Upper lobe of left lung (tissue), 6 donors: ENCODE measurements at regions not wholly inside any gene's neighbourhood (a gene's known extent, or its start where the extent isn't known, plus 50 kb on each side); places are given as distances from the start of the nearest gene placed in this dataset.

Source experiments
- ATAC-seq, 2 donors: fragments of 200-7000 bp; cut with Tn5 transposase; one replicate each; pipeline ENCODE4 v1.9.1; 2022; ENCODE audit warnings: mild to moderate bottlenecking in 2 of 2, moderate library complexity in 2 of 2; ENCODE audit not compliant: low FRiP score in 2 of 2
- DNase-seq, 2 donors: peaks; one replicate each; pipeline ENCODE4 v3.0.0-alpha.2; 2019 to 2020
- H3K27ac ChIP-seq, 4 donors: fragments of 200-600 bp; sonication (generic); one replicate each; pipeline ENCODE4 v1.5.1; 2016 to 2019
- H3K27me3 ChIP-seq, 4 donors: fragments of 200-600 bp; sonication (generic); one replicate each; pipeline ENCODE4 v1.5.1; 2017 to 2019
- H3K36me3 ChIP-seq, 4 donors: fragments of 200-600 bp; sonication (generic); one replicate each; pipeline ENCODE4 v1.5.1; 2016 to 2019
- H3K4me1 ChIP-seq, 4 donors: fragments of 200-600 bp; sonication (generic); one replicate each; pipeline ENCODE4 v1.5.1; 2018 to 2019
- H3K4me3 ChIP-seq, 4 donors: fragments of 200-600 bp; sonication (generic); one replicate each; pipeline ENCODE4 v1.5.1; 2017 to 2019; ENCODE audit warnings: mild to moderate bottlenecking in 2 of 4, moderate library complexity in 1 of 4
- H3K9me3 ChIP-seq, 4 donors: fragments of 200-600 bp; sonication (generic); one replicate each; pipeline ENCODE4 v1.5.1; 2018 to 2019
- CTCF ChIP-seq, 6 experiments: fragments of 450-650 bp in 4 of 6; fragments of 200-600 bp in 2 of 6; sonication (generic) in 2 of 6; IDR thresholded peaks; one replicate each; pipeline ENCODE4 v1.5.1; 2016 to 2019; ENCODE audit warnings: antibody characterized with exemption in 6 of 6
- EP300 ChIP-seq, 4 donors: sonication (generic); formaldehyde crosslinking; IDR thresholded peaks; one replicate each; pipeline ENCODE4 v1.5.1; 2017; ENCODE audit warnings: antibody characterized with exemption in 4 of 4, control low read depth in 2 of 4
- POLR2A ChIP-seq, 4 donors: fragments of 450-650 bp; IDR thresholded peaks; one replicate each; pipeline ENCODE4 v1.5.1; 2016 to 2017; ENCODE audit warnings: antibody characterized with exemption in 4 of 4, mild to moderate bottlenecking in 2 of 4
- POLR2AphosphoS5 ChIP-seq, 2 donors: sonication (generic); formaldehyde crosslinking; IDR thresholded peaks; one replicate each; pipeline ENCODE4 v1.5.1; 2017; ENCODE audit warnings: antibody characterized with exemption in 2 of 2
- WGBS, 2 donors: methylation state at CpG; one replicate each; pipeline ENCODE4 v1.1.5; 2017 to 2018; 5-methylcytosine and 5-hydroxymethylcytosine counted together
- donor health status: DM: no; HTN: no; CAD: no; lungs with moderate emphysema.
- donor health status: DM: no; HTN: yes; CAD: no; lungs with severe emphysema.

GRCh38 chr18:54433368-54433767 is 75.7 kb downstream of the C18orf54 start:
- H3K4me1 ChIP-seq, result no peaks in the 10 kb centered on the region
- no peak overlapping the region for H3K4me3 ChIP-seq
- DNase-seq, result no peak
- no peaks in the 10 kb centered on the region for H3K36me3 ChIP-seq
- 53 to 63% methylated on average over 5 of the region's 5 CpGs for WGBS, 2 donors
- no peaks in the 10 kb centered on the region for H3K27me3 ChIP-seq
- no peaks in the 10 kb centered on the region for H3K9me3 ChIP-seq
- H3K27ac ChIP-seq, result no peak overlapping the region
- no peak for TF ChIP-seq EP300 (IDR thresholded peaks at IDR 0.05)
- no peak for TF ChIP-seq POLR2A (IDR thresholded peaks at IDR 0.05)
- no peak for TF ChIP-seq POLR2AphosphoS5 (IDR thresholded peaks at IDR 0.05)
- no peak for TF ChIP-seq CTCF (IDR thresholded peaks at IDR 0.05)
- no peak for ATAC-seq

GRCh38 chr18:54433857-54434256 is 76.2 kb downstream of the C18orf54 start:
- no peak for DNase-seq
- Histone ChIP-seq H3K27ac (no peak overlapping the region), H3K36me3 (no peaks in the 10 kb centered on the region), H3K27me3 (no peaks in the 10 kb centered on the region), H3K4me1 (no peaks in the 10 kb centered on the region), H3K9me3 (no peaks in the 10 kb centered on the region), H3K4me3 (no peak overlapping the region)
- ATAC-seq, result no peak
- TF ChIP-seq CTCF (IDR thresholded peaks at IDR 0.05) (no peak), EP300 (IDR thresholded peaks at IDR 0.05) (no peak), POLR2A (IDR thresholded peaks at IDR 0.05) (no peak), POLR2AphosphoS5 (IDR thresholded peaks at IDR 0.05) (no peak)
- WGBS, 2 donors, result 59 to 64% methylated on average over 1 of the region's 1 CpG

GRCh38 chr18:54434453-54434852 is 76.7 kb downstream of the C18orf54 start:
- no peaks in the 10 kb centered on the region for H3K27me3 ChIP-seq
- H3K9me3 ChIP-seq, result no peaks in the 10 kb centered on the region
- H3K4me1 ChIP-seq, result no peaks in the 10 kb centered on the region
- 40 to 48% methylated on average over 1 of the region's 1 CpG for WGBS, 2 donors
- H3K36me3 ChIP-seq, result no peaks in the 10 kb centered on the region
- DNase-seq (no peak), ATAC-seq (no peak)
- no peak overlapping the region for H3K27ac ChIP-seq
- TF ChIP-seq EP300 (IDR thresholded peaks at IDR 0.05) (no peak), POLR2AphosphoS5 (IDR thresholded peaks at IDR 0.05) (no peak)
- H3K4me3 ChIP-seq, result no peak overlapping the region

GRCh38 chr18:54436501-54436900 is 78.8 kb downstream of the C18orf54 start:
- ATAC-seq (no peak), DNase-seq (no peak)
- H3K4me1 ChIP-seq, result no peaks in the 10 kb centered on the region
- H3K36me3 ChIP-seq, result no peaks in the 10 kb centered on the region
- TF ChIP-seq CTCF (IDR thresholded peaks at IDR 0.05), result no peak
- TF ChIP-seq POLR2AphosphoS5 (IDR thresholded peaks at IDR 0.05), result no peak
- no peak for TF ChIP-seq EP300 (IDR thresholded peaks at IDR 0.05)
- no peak for TF ChIP-seq POLR2A (IDR thresholded peaks at IDR 0.05)
- no peak overlapping the region for H3K4me3 ChIP-seq
- no peaks in the 10 kb centered on the region for H3K27me3 ChIP-seq
- no peak overlapping the region for H3K27ac ChIP-seq
- WGBS, 2 donors, result 53 to 55% methylated on average over 5 of the region's 5 CpGs
- no peaks in the 10 kb centered on the region for H3K9me3 ChIP-seq

- 29 to 39% methylated on average over 1 of the region's 1 CpG for WGBS, 2 donors
- Histone ChIP-seq H3K36me3 (no peaks in the 10 kb centered on the region), H3K27me3 (no peaks in the 10 kb centered on the region), H3K9me3 (no peaks in the 10 kb centered on the region), H3K27ac (no peak overlapping the region), H3K4me1 (no peaks in the 10 kb centered on the region), H3K4me3 (no peak overlapping the region)
- DNase-seq (no peak), ATAC-seq (no peak)
- TF ChIP-seq CTCF (IDR thresholded peaks at IDR 0.05) (no peak), POLR2AphosphoS5 (IDR thresholded peaks at IDR 0.05) (no peak), EP300 (IDR thresholded peaks at IDR 0.05) (no peak), POLR2A (IDR thresholded peaks at IDR 0.05) (no peak)
These were observed 82.6 kb downstream of the C18orf54 start for GRCh38 chr18:54440292-54440691.
